DMS 273 treated with DMSO at 0.1 percent for 48 hours (cell line): ENCODE measurements at regions not wholly inside any gene's neighbourhood (a gene's known extent, or its start where the extent isn't known, plus 50 kb on each side); places are given as distances from the start of the nearest gene placed in this dataset.

ENCODE experiments used
- DNase-seq: peaks from one replicate; lab custom pipeline; 2025; lab: John Stamatoyannopoulos, UW

- no peak for DNase-seq
Observed at GRCh38 chr1:59027177-59027576, 243.3 kb upstream of the JUN start.

- no peak for DNase-seq
Observed at GRCh38 chr1:59028048-59028447, 244.2 kb upstream of the JUN start.

GRCh38 chr1:59029411-59030167 is 245.7 kb upstream of the JUN start:
- DNase-seq: no peak

GRCh38 chr1:59032228-59032627 is 248.4 kb upstream of the JUN start:
- no peak for DNase-seq

GRCh38 chr1:59033761-59034160 is 249.9 kb upstream of the JUN start:
- no peak for DNase-seq

GRCh38 chr1:59034925-59035324 is 251.1 kb upstream of the JUN start:
- no peak for DNase-seq

- DNase-seq: no peak
Observed at GRCh38 chr1:59039551-59039950, 255.7 kb upstream of the JUN start.

- DNase-seq: no peak
Observed at GRCh38 chr1:59040486-59040885, 256.4 kb upstream of the FGGY start.

- no peak for DNase-seq
Observed at GRCh38 chr1:59041646-59042277, 255.1 kb upstream of the FGGY start.

- DNase-seq: no peak
Observed at GRCh38 chr1:59043796-59044195, 253.1 kb upstream of the FGGY start.

- no peak for DNase-seq
Observed at GRCh38 chr1:59044535-59045121, 252.3 kb upstream of the FGGY start.

GRCh38 chr1:59045137-59045536 is 251.8 kb upstream of the FGGY start:
- no peak for DNase-seq

- no peak for DNase-seq
Observed at GRCh38 chr1:59045636-59046035, 251.3 kb upstream of the FGGY start.

GRCh38 chr1:59046134-59046533 is 250.8 kb upstream of the FGGY start:
- no peak for DNase-seq

GRCh38 chr1:59046730-59047157 is 250.2 kb upstream of the FGGY start:
- DNase-seq: no peak

- DNase-seq: no peak
Observed at GRCh38 chr1:59051007-59051406, 245.9 kb upstream of the FGGY start.

GRCh38 chr1:59052166-59052590 is 244.7 kb upstream of the FGGY start:
- DNase-seq: no peak

- no peak for DNase-seq
Observed at GRCh38 chr1:59054172-59054571, 242.7 kb upstream of the FGGY start.

- no peak for DNase-seq
Observed at GRCh38 chr1:59055908-59056719, 240.8 kb upstream of the FGGY start.

GRCh38 chr1:59057211-59057694 is 239.6 kb upstream of the FGGY start:
- DNase-seq: no peak

- no peak for DNase-seq
Observed at GRCh38 chr1:59057796-59058195, 239.1 kb upstream of the FGGY start.
